22Rv1 (cell line): ENCODE measurements at regions not wholly inside any gene's neighbourhood (a gene's known extent, or its start where the extent isn't known, plus 50 kb on each side); places are given as distances from the start of the nearest gene placed in this dataset.
"Not testable (repeated sequence)": the region's sequence is repeated elsewhere in the genome, so short reads cannot be mapped to it uniquely, and the experiment has no call there.

ENCODE experiments used
- ZFX ChIP-seq: fragments of 450-650 bp; IDR thresholded peaks from 2 replicates; pipeline ENCODE4 v1.6.1; 2017; ENCODE audit warnings: antibody characterized with exemption, borderline replicate concordance
- TF ChIP-seq, protein P1 (sequence below): fragments of 450-650 bp; IDR thresholded peaks from 2 replicates; pipeline ENCODE4 v1.5.1; 2017; ENCODE audit warnings: mild to moderate bottlenecking

DNA sequence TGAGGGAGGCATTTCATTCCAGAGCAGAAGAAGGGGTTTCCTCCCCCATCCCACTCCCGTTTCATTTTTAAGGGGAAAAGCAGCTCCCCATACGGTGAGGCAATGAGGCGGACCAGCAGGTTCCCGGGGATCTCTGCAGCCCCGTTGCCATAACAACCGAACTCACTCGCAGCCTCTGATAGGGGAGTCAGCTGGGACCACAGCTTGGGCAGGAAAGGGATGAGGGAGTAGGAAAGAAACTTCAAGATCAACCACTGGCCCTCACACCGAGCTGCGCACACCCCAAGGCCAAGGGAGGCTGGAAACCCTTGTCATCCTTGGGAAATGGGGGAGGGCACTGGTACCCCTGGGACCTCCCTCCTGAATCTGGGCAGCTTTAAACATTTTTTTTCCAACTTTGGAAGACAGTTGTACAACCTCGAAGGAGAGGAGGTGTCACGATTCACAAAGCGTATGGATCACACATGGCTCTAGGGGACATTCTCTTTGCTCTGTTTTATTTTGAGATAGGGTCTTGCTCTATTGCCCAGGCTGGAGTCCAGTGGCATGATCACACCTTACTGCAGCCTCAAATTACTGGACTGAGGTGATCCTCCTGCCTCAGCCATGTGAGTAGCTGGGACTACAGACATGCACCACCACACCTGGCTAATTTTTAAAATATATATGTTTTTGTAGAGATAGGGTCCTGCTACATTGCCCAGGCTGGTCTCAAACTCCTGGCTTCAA, 160.6 kb downstream of the CRLF3 start:
- TF ChIP-seq, protein P1, sequence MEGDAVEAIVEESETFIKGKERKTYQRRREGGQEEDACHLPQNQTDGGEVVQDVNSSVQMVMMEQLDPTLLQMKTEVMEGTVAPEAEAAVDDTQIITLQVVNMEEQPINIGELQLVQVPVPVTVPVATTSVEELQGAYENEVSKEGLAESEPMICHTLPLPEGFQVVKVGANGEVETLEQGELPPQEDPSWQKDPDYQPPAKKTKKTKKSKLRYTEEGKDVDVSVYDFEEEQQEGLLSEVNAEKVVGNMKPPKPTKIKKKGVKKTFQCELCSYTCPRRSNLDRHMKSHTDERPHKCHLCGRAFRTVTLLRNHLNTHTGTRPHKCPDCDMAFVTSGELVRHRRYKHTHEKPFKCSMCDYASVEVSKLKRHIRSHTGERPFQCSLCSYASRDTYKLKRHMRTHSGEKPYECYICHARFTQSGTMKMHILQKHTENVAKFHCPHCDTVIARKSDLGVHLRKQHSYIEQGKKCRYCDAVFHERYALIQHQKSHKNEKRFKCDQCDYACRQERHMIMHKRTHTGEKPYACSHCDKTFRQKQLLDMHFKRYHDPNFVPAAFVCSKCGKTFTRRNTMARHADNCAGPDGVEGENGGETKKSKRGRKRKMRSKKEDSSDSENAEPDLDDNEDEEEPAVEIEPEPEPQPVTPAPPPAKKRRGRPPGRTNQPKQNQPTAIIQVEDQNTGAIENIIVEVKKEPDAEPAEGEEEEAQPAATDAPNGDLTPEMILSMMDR = not testable (repeated sequence)
- not testable (repeated sequence) for TF ChIP-seq ZFX
